Activated T-cell treated with anti-CD3 and anti-CD28 coated beads, Interleukin-2, amount 50 U/mL, for 1 hour (primary cell): ENCODE measurements at regions not wholly inside any gene's neighbourhood (a gene's known extent, or its start where the extent isn't known, plus 50 kb on each side); places are given as distances from the start of the nearest gene placed in this dataset.

ENCODE experiments used
- DNase-seq: peaks from one replicate; pipeline ENCODE4 v3.0.0-alpha.2; 2020

- DNase-seq, result no peak
These were observed 562.0 kb downstream of the PLPP3 start for GRCh38 chr1:56017336-56017735.

GRCh38 chr1:56003846-56004245 lies 575.5 kb downstream of the PLPP3 start:
- no peak for DNase-seq

GRCh38 chr1:56002231-56002630 lies 577.1 kb downstream of the PLPP3 start:
- DNase-seq, result no peak

- DNase-seq, result no peak
These were observed 578.9 kb downstream of the PLPP3 start for GRCh38 chr1:56000424-56000823.

GRCh38 chr1:55997536-55997935 lies 581.8 kb downstream of the PLPP3 start:
- DNase-seq, result no peak

- no peak for DNase-seq
These were observed 585.6 kb downstream of the PLPP3 start for GRCh38 chr1:55993646-55994318.

GRCh38 chr1:55990007-55990406 lies 589.4 kb downstream of the PLPP3 start:
- DNase-seq, result no peak

GRCh38 chr1:55988963-55989452 lies 590.4 kb downstream of the PLPP3 start:
- no peak for DNase-seq

GRCh38 chr1:55987491-55988249 lies 591.7 kb downstream of the PLPP3 start:
- DNase-seq, result no peak

GRCh38 chr1:55986003-55986402 lies 593.4 kb downstream of the PLPP3 start:
- DNase-seq, result no peak

GRCh38 chr1:55981010-55981650 lies 598.2 kb downstream of the PLPP3 start:
- DNase-seq, result no peak

- DNase-seq, result no peak
These were observed 598.8 kb downstream of the PLPP3 start for GRCh38 chr1:55980582-55980981.

GRCh38 chr1:55974714-55975441 lies 604.5 kb downstream of the PLPP3 start:
- DNase-seq, result no peak

- DNase-seq, result no peak
These were observed 608.7 kb downstream of the PLPP3 start for GRCh38 chr1:55970526-55971110.

- DNase-seq, result no peak
These were observed 610.0 kb downstream of the PLPP3 start for GRCh38 chr1:55969322-55969721.

- no peak for DNase-seq
These were observed 610.7 kb downstream of the PLPP3 start for GRCh38 chr1:55968661-55969060.

- DNase-seq, result no peak
These were observed 613.3 kb downstream of the PLPP3 start for GRCh38 chr1:55965981-55966461.

GRCh38 chr1:55962472-55962871 lies 616.9 kb downstream of the PLPP3 start:
- no peak for DNase-seq

GRCh38 chr1:55959136-55959548 lies 620.2 kb downstream of the PLPP3 start:
- DNase-seq, result no peak

GRCh38 chr1:55958498-55958897 lies 620.9 kb downstream of the PLPP3 start:
- no peak for DNase-seq

GRCh38 chr1:55957276-55957675 lies 622.1 kb downstream of the PLPP3 start:
- no peak for DNase-seq

GRCh38 chr1:55955016-55955621 lies 624.2 kb downstream of the PLPP3 start:
- DNase-seq, result no peak
